Stomach (tissue), 8 donors: ENCODE measurements at regions not wholly inside any gene's neighbourhood (a gene's known extent, or its start where the extent isn't known, plus 50 kb on each side); places are given as distances from the start of the nearest gene placed in this dataset.

Source experiments
- DNase-seq, 2 donors: peaks; one replicate each; pipeline versions ENCODE4 v3.0.0 to v3.0.0-alpha.2; 2013 to 2019
- H3K27ac ChIP-seq, 5 donors: fragments of 200-600 bp in 4 of 5; sonication (generic) in 4 of 5; one replicate each; pipeline ENCODE4 v1.5.1; 2013 to 2019; ENCODE audit warnings: mild to moderate bottlenecking in 1 of 5, moderate library complexity in 1 of 5
- H3K27me3 ChIP-seq, 3 donors: fragments of 200-600 bp; sonication (generic); one replicate each; pipeline ENCODE4 v1.5.1; 2017 to 2019; ENCODE audit warnings: mixed run types in 1 of 3
- H3K36me3 ChIP-seq, 4 donors: fragments of 200-600 bp; sonication (generic); 1 replicate in 3 of 4; 2 replicates in 1 of 4; pipeline ENCODE4 v1.5.1; 2016 to 2019
- H3K4me1 ChIP-seq, 4 donors: fragments of 200-600 bp; sonication (generic); one replicate each; pipeline ENCODE4 v1.5.1; 2016 to 2019
- H3K4me3 ChIP-seq, 4 donors: fragments of 200-600 bp; sonication (generic) in 3 of 4; one replicate each; pipeline ENCODE4 v1.5.1; 2016 to 2019; ENCODE audit warnings: mild to moderate bottlenecking in 1 of 4
- H3K9me3 ChIP-seq, 4 donors: fragments of 200-600 bp; sonication (generic); one replicate each; pipeline ENCODE4 v1.5.1; 2016 to 2019
- EP300 ChIP-seq: sonication (generic); formaldehyde crosslinking; IDR thresholded peaks from one replicate; pipeline ENCODE4 v1.6.1; 2017; ENCODE audit warnings: antibody characterized with exemption
- POLR2A ChIP-seq, 4 donors: fragments of 450-650 bp; IDR thresholded peaks; one replicate each; pipeline ENCODE4 v1.6.1; 2016; ENCODE audit warnings: antibody characterized with exemption in 4 of 4, control low read depth in 2 of 4, mild to moderate bottlenecking in 1 of 4, moderate library complexity in 1 of 4
- POLR2AphosphoS5 ChIP-seq, 3 donors: sonication (generic); formaldehyde crosslinking; IDR thresholded peaks; one replicate each; pipeline ENCODE4 v1.6.1; 2016; ENCODE audit warnings: antibody characterized with exemption in 3 of 3
- WGBS, 5 donors: extraction: QIAGEN DNeasy Blood & Tissue Kit in 3 of 5; methylation state at CpG; one replicate each; pipeline versions ENCODE4 v1.1.5 to v1.1.7; 2013 to 2018; 5-methylcytosine and 5-hydroxymethylcytosine counted together
- intact Hi-C: fragments of 100-400 bp; cut with DNase I; formaldehyde crosslinking; loops from one replicate; pipeline ENCODE4 v1.15.1; 2023; ENCODE audit warnings: low total_unique reads
- TF ChIP-seq, protein P1 (sequence below), 7 experiments: fragments of 450-650 bp in 4 of 7; fragments of 200-600 bp in 3 of 7; sonication (generic) in 3 of 7; IDR thresholded peaks; one replicate each; pipeline ENCODE4 v1.5.1; 2016 to 2019; ENCODE audit warnings: antibody characterized with exemption in 7 of 7, control low read depth in 2 of 7, mild to moderate bottlenecking in 1 of 7
- donor health status: healthy with polysubstance abuse.
- donor health status: Bipolar disorder and iron deficiency.
- donor health status: healthy.

DNA sequence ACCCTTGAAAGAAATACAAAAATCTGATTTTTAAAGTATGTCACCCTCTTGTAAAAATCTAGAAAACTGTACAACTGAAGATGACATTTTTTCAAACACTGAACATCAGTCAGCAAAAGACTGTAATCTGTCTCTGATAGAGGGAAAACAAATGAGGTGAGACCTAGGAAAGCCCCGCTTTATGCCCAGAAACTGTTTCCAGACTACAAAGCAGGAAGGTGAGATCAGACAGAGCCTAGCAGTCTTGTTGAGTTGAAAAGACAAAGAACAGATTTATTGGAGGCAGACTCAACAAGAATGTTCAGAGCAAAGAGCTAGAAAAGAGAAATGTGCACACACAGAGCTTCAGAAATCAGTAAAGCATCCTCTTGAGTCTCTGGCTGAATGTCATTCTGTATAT, 873.6 kb downstream of the LRFN5 start:
- Histone ChIP-seq H3K27me3 (no peaks in the 10 kb centered on the region), H3K9me3 (peaks cover 0 to 8% (median 0%) of the 10 kb centered on the region in 4 donors), H3K36me3 (no peaks in the 10 kb centered on the region), H3K4me1 (no peaks in the 10 kb centered on the region), H3K4me3 (no peak overlapping the region), H3K27ac (no peak overlapping the region)
- no peak for DNase-seq
- 60 to 80% (median 68%) methylated on average over 1 of the region's 1 CpG for WGBS, 5 donors
- intact Hi-C loops = no loop called here
- TF ChIP-seq, protein P1, sequence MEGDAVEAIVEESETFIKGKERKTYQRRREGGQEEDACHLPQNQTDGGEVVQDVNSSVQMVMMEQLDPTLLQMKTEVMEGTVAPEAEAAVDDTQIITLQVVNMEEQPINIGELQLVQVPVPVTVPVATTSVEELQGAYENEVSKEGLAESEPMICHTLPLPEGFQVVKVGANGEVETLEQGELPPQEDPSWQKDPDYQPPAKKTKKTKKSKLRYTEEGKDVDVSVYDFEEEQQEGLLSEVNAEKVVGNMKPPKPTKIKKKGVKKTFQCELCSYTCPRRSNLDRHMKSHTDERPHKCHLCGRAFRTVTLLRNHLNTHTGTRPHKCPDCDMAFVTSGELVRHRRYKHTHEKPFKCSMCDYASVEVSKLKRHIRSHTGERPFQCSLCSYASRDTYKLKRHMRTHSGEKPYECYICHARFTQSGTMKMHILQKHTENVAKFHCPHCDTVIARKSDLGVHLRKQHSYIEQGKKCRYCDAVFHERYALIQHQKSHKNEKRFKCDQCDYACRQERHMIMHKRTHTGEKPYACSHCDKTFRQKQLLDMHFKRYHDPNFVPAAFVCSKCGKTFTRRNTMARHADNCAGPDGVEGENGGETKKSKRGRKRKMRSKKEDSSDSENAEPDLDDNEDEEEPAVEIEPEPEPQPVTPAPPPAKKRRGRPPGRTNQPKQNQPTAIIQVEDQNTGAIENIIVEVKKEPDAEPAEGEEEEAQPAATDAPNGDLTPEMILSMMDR (IDR thresholded peaks at IDR 0.05) = no peak
- TF ChIP-seq POLR2AphosphoS5 (IDR thresholded peaks at IDR 0.05) (no peak), POLR2A (IDR thresholded peaks at IDR 0.05) (no peak), EP300 (no peak)

DNA sequence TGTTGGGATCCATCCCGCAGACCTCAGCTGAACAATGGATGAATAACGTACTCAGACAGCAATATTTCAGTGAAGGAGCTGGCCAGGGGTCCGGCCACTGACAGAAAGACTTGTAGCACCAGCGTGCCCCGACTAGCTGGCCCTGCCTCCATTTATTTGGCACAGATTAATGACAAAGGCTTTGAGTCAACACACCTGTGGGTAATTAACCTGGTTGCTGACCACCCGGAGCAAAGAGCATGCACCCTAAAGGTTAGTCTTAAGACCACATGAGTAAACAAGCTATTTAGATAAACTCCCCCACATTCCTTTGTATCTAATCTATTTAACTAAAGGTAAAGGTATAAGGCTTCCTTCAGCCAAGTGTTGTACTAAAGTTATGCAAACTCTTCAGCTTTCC, 868.6 kb downstream of the LRFN5 start:
- Histone ChIP-seq H3K27me3 (no peaks in the 10 kb centered on the region), H3K27ac (no peak overlapping the region), H3K36me3 (no peaks in the 10 kb centered on the region), H3K9me3 (peaks cover 0 to 4% (median 0%) of the 10 kb centered on the region in 4 donors), H3K4me3 (no peak overlapping the region), H3K4me1 (no peaks in the 10 kb centered on the region)
- no peak for TF ChIP-seq POLR2A (IDR thresholded peaks at IDR 0.05)
- TF ChIP-seq, protein P1 (IDR thresholded peaks at IDR 0.05) = no peak
- TF ChIP-seq POLR2AphosphoS5 (IDR thresholded peaks at IDR 0.05) = no peak
- TF ChIP-seq EP300 = no peak
- no peak for DNase-seq
- 11 to 42% (median 24%) methylated on average over 6 of the region's 6 CpGs for WGBS, 5 donors
- intact Hi-C loops = no loop called here

DNA sequence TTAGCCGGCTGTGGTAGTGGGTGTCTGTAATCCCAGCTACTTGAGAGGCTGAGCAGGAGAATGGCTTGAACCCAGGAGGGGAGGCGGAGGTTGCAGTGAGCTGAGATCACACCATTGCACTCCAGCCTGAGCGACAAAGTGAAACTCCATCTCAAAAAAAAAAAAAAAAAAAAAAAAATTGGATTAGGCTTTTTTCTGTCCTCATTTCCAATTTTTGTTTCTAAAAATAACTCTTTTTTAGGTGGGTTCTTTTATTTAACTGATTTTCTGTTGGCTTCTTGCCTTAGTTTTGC, 863.7 kb downstream of the LRFN5 start:
- H3K27me3 ChIP-seq = no peaks in the 10 kb centered on the region
- no peaks in the 10 kb centered on the region for H3K4me1 ChIP-seq
- no peak overlapping the region for H3K27ac ChIP-seq
- 71 to 94% (median 90%) methylated on average over 3 of the region's 3 CpGs for WGBS, 5 donors
- H3K4me3 ChIP-seq = no peak overlapping the region
- no peak for TF ChIP-seq EP300
- TF ChIP-seq POLR2AphosphoS5 (IDR thresholded peaks at IDR 0.05) = no peak
- TF ChIP-seq, protein P1 (IDR thresholded peaks at IDR 0.05) = no peak
- no peak for TF ChIP-seq POLR2A (IDR thresholded peaks at IDR 0.05)
- peaks cover 0 to 4% (median 0%) of the 10 kb centered on the region in 4 donors for H3K9me3 ChIP-seq
- intact Hi-C loops = no loop called here
- no peak for DNase-seq
- H3K36me3 ChIP-seq = no peaks in the 10 kb centered on the region

DNA sequence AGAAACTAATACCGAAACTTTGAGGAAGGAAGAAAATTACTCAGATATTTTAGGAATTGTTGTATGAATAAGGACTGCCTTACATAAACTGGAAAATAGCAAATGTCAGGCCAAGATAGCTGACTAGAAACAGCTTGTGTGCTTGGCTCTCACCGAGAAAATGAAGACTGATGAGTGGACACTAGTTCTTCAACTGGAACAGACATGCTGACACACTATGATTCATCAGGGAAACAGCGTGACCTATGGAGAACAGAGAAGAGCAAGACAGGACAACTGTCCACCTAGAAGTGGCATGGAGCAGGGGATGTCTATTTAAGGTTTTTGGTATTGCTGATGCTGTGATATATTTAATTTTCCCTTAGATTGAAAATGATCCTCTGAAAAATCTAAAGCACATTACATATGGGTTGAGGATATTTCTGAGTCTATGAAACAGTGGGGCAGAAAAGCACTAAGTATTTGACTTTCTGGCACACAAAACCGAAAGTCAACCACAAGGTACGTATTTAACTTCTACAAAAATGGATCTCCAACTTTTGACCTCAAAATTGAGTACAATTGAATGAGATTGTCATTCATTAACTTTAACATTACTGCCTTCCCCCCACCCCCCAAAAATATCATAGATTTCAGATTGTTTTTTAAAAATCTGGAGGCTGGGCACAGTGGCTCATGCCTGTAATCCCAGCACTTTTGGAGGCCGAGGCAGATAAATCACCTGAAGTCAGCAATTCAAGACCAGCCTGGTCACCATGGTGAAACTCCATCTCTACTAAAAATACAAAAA, 863.2 kb downstream of the LRFN5 start:
- H3K36me3 ChIP-seq = no peaks in the 10 kb centered on the region
- no peak for TF ChIP-seq POLR2A (IDR thresholded peaks at IDR 0.05)
- no peak for TF ChIP-seq POLR2AphosphoS5 (IDR thresholded peaks at IDR 0.05)
- TF ChIP-seq, protein P1 (IDR thresholded peaks at IDR 0.05) = no peak
- TF ChIP-seq EP300 = no peak
- 65 to 85% (median 77%) methylated on average over 6 of the region's 6 CpGs for WGBS, 5 donors
- no peak overlapping the region for H3K4me3 ChIP-seq
- H3K27me3 ChIP-seq = no peaks in the 10 kb centered on the region
- no peak overlapping the region for H3K27ac ChIP-seq
- H3K4me1 ChIP-seq = no peaks in the 10 kb centered on the region
- intact Hi-C loops = no loop called here
- DNase-seq = no peak
- H3K9me3 ChIP-seq = peaks cover 0 to 4% (median 0%) of the 10 kb centered on the region in 4 donors
